ENCODE measurements at regions not wholly inside any gene's neighbourhood (a gene's known extent, or its start where the extent isn't known, plus 50 kb on each side); places are given as distances from the start of the nearest gene placed in this dataset.

GRCh38 chr2:116141891-116142474, 1672.5 kb upstream of the DDX18 start:
- ATAC-seq (no peak), DNase-seq (ENCODE audit: low spot score) (no peak)
- POLR2A ChIA-PET, result no interaction called here
- Mint-ChIP-seq H3K9me3 (peaks cover 30% of the 10 kb centered on the region), H3K27me3 (ENCODE audit: low read depth) (peaks cover 94% of the 10 kb centered on the region), H3K36me3 (peaks cover 13% of the 10 kb centered on the region), H3K4me3 (no peak overlapping the region), H3K4me1 (peaks cover 21% of the 10 kb centered on the region), H3K27ac (no peak overlapping the region)
- CTCF ChIA-PET, result no interaction called here
- TF ChIP-seq, protein P1, sequence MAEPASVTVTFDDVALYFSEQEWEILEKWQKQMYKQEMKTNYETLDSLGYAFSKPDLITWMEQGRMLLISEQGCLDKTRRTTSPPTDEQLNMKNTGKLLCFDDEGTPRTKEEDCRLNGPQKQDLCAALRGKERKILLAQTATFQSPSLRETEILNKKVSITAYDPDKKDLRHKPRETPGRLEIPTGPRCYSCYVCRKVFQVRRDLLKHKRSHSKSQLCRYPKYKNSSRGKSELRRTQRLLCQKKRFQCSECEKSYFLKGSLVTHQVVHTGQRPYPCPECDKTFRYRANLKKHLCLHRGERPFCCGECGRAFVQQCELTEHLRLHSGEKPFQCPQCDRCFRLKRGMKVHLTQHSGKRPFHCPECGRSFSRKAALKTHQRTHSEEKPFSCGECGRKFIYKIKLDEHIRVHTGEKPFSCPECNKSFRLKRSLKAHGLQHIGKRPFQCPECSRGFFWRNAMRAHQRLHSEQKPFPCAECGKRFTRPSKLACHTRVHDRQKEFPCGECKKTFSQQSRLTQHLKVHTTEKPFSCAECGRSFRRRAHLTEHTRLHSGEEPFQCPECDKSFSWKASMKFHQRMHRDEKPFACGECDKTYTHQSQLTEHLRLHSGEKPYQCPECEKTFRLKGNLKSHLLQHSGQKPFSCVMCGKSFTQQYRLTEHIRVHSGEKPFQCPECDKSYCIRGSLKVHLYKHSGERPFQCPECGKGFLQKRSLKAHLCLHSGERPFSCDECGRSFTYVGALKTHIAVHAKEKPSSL (CRISPR knock-in tag; conservative IDR thresholded peaks at IDR 0.05), result no peak
- TF ChIP-seq EMX1 (CRISPR knock-in tag; IDR thresholded peaks at IDR 0.05) (no peak), NFYB (CRISPR knock-in tag; conservative IDR thresholded peaks at IDR 0.05; ENCODE audit: low read depth) (no peak), RELA (CRISPR knock-in tag; IDR thresholded peaks at IDR 0.05; ENCODE audit: borderline replicate concordance) (no peak), OVOL2 (CRISPR knock-in tag; IDR thresholded peaks at IDR 0.05; ENCODE audit: borderline replicate concordance) (no peak), USF2 (CRISPR knock-in tag; IDR thresholded peaks at IDR 0.05) (no peak), ETV6 (CRISPR knock-in tag; IDR thresholded peaks at IDR 0.05) (no peak), TCF7 (CRISPR knock-in tag; IDR thresholded peaks at IDR 0.05; ENCODE audit: low read depth) (no peak), SMAD3 (CRISPR knock-in tag; IDR thresholded peaks at IDR 0.05; ENCODE audit: borderline replicate concordance) (no peak), IRF1 (CRISPR knock-in tag; IDR thresholded peaks at IDR 0.05) (no peak), FOXJ3 (CRISPR knock-in tag; IDR thresholded peaks at IDR 0.05; ENCODE audit: borderline replicate concordance) (no peak), PREB (CRISPR knock-in tag; IDR thresholded peaks at IDR 0.05; ENCODE audit: borderline replicate concordance) (no peak), KAT7 (CRISPR knock-in tag; IDR thresholded peaks at IDR 0.05; ENCODE audit: borderline replicate concordance) (no peak), JUN (CRISPR knock-in tag; IDR thresholded peaks at IDR 0.05) (no peak)
- TF ChIP-seq, protein P2, sequence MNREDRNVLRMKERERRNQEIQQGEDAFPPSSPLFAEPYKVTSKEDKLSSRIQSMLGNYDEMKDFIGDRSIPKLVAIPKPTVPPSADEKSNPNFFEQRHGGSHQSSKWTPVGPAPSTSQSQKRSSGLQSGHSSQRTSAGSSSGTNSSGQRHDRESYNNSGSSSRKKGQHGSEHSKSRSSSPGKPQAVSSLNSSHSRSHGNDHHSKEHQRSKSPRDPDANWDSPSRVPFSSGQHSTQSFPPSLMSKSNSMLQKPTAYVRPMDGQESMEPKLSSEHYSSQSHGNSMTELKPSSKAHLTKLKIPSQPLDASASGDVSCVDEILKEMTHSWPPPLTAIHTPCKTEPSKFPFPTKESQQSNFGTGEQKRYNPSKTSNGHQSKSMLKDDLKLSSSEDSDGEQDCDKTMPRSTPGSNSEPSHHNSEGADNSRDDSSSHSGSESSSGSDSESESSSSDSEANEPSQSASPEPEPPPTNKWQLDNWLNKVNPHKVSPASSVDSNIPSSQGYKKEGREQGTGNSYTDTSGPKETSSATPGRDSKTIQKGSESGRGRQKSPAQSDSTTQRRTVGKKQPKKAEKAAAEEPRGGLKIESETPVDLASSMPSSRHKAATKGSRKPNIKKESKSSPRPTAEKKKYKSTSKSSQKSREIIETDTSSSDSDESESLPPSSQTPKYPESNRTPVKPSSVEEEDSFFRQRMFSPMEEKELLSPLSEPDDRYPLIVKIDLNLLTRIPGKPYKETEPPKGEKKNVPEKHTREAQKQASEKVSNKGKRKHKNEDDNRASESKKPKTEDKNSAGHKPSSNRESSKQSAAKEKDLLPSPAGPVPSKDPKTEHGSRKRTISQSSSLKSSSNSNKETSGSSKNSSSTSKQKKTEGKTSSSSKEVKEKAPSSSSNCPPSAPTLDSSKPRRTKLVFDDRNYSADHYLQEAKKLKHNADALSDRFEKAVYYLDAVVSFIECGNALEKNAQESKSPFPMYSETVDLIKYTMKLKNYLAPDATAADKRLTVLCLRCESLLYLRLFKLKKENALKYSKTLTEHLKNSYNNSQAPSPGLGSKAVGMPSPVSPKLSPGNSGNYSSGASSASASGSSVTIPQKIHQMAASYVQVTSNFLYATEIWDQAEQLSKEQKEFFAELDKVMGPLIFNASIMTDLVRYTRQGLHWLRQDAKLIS (CRISPR knock-in tag; IDR thresholded peaks at IDR 0.05; ENCODE audit: borderline replicate concordance), result no peak
- TF ChIP-seq, protein P3, sequence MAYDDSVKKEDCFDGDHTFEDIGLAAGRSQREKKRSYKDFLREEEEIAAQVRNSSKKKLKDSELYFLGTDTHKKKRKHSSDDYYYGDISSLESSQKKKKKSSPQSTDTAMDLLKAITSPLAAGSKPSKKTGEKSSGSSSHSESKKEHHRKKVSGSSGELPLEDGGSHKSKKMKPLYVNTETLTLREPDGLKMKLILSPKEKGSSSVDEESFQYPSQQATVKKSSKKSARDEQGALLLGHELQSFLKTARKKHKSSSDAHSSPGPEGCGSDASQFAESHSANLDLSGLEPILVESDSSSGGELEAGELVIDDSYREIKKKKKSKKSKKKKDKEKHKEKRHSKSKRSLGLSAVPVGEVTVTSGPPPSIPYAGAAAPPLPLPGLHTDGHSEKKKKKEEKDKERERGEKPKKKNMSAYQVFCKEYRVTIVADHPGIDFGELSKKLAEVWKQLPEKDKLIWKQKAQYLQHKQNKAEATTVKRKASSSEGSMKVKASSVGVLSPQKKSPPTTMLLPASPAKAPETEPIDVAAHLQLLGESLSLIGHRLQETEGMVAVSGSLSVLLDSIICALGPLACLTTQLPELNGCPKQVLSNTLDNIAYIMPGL (CRISPR knock-in tag; IDR thresholded peaks at IDR 0.05), result no peak
